ENCODE measurements at regions not wholly inside any gene's neighbourhood (a gene's known extent, or its start where the extent isn't known, plus 50 kb on each side); places are given as distances from the start of the nearest gene placed in this dataset.
"Not testable (repeated sequence)": the region's sequence is repeated elsewhere in the genome, so short reads cannot be mapped to it uniquely, and the experiment has no call there.

DNA sequence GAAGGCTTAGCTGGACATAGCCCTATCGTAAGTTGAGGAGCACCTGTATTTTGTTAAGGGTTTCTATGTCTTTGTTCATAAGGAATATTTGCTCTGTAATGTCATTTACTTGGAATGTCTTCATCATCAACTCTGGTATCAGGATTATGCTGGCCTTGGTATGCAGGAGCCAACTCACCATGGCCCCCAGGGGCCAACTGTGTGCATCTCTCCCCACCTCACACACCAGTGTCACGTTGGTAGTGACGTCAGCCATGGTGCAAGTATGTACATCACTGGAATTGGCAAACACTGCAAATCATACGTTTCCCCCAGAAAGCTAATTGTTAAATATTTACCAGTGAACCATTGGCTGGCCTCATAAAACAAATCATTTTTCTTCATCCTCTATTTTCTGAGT, 70.8 kb downstream of the YTHDF1 start:
- no peak for DNase-seq (ENCODE audit: low spot score)

- DNase-seq (ENCODE audit: low spot score), result no peak
These were observed 73.0 kb downstream of the YTHDF1 start for GRCh38 chr20:63142933-63143332.

DNA sequence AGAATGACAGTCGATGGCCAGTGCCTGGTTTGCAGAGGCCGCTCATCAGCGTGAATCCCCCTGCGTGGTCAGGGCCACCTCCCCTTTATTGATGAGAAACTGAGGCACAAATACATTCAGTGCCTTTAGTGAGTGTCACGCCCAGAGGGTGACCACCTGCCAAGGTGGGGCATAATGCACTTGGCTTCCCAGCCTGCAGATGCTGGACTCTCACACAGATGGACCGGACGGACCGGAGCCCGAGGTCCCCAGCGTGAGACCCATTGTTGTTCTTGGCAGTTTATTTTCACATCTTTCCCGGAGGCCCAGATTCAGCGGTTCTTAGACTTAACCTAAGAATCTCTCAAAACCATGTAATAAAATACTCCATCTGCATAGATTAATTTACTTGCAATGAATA, 74.4 kb downstream of the YTHDF1 start:
- no peak for DNase-seq (ENCODE audit: low spot score)

DNA sequence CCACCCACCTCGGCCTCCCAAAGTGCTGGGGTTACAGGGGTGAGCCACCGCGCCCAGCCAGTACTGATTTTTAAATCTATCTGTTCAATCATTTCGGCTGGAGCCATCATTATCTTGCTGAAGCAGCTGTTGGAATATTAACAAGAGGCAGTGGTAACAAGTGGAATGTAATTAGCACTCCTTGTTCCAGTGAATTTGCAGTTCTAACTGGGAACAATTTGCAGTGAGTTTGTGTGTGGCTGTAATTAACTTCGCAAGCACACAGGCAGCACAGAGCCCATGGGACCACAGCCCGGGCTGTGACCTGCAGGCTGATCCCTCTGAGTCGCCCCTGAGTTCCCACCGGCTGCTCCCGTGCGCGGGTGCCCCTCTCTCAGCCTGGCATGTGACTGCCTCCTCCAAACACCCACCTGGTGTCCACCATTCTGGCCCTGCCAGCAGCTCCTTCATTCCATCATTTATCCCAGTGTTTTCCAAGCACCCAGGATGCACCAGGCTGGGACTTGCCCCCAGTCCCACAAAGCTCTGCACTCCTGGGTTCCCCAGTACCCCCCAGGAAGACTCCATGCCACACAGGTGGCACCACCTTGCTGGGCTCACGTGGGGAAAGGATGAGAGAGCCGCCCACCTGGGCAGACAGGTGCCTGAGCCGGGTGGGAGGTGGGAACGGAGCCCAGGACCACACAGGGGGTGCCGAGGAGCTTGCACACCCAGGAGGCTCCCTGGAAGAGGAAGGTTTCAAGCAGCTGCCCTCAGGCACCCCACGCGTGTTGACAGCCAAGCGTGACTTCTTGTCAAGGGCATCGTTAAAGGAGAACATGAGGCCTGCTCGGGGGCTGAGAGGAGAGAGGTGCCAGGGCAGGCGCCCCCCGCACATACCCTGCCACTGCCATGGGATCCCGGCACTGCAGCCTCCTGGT, 75.2 kb downstream of the YTHDF1 start:
- DNase-seq (ENCODE audit: low spot score), result no peak

- no peak for DNase-seq (ENCODE audit: low spot score)
These were observed 76.1 kb downstream of the YTHDF1 start for GRCh38 chr20:63139837-63140236.

DNA sequence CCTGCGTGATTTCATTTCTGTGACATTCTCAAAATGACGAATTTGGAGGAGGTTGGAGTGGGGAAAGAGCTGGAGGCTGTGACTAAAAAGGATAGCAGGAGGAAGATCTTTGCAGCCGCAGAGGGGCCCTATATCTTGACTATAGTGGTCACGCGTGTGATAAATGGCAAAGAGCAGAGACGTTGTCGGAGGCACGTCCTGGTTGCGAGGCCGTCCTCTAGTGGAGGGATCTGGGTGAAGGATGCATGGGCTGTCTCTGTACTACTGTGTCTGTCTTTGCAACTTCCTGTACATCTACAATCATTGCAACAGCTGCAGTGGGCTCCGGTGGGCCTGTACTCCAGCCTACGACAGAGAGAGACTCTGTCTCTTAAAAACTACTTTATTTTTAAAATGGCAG, 76.6 kb downstream of the YTHDF1 start:
- DNase-seq (ENCODE audit: low spot score), result no peak

GRCh38 chr20:63138855-63139341, 77.0 kb downstream of the YTHDF1 start:
- peak; percentile 22 for DNase-seq (ENCODE audit: low spot score)

- no peak for DNase-seq (ENCODE audit: low spot score)
These were observed 78.0 kb downstream of the YTHDF1 start for GRCh38 chr20:63137851-63138415.

- DNase-seq (ENCODE audit: low spot score), result no peak
These were observed 79.6 kb downstream of the YTHDF1 start for GRCh38 chr20:63136296-63136695.

GRCh38 chr20:63135411-63135810, 80.5 kb downstream of the YTHDF1 start:
- no peak for DNase-seq (ENCODE audit: low spot score)

- not testable (repeated sequence) for DNase-seq (ENCODE audit: low spot score)
These were observed 81.1 kb downstream of the YTHDF1 start for GRCh38 chr20:63134711-63135361.

- no peak for DNase-seq (ENCODE audit: low spot score)
These were observed 81.7 kb downstream of the YTHDF1 start for GRCh38 chr20:63134201-63134612.

- DNase-seq (ENCODE audit: low spot score), result no peak
These were observed 82.3 kb downstream of the YTHDF1 start for GRCh38 chr20:63133481-63134091.

DNA sequence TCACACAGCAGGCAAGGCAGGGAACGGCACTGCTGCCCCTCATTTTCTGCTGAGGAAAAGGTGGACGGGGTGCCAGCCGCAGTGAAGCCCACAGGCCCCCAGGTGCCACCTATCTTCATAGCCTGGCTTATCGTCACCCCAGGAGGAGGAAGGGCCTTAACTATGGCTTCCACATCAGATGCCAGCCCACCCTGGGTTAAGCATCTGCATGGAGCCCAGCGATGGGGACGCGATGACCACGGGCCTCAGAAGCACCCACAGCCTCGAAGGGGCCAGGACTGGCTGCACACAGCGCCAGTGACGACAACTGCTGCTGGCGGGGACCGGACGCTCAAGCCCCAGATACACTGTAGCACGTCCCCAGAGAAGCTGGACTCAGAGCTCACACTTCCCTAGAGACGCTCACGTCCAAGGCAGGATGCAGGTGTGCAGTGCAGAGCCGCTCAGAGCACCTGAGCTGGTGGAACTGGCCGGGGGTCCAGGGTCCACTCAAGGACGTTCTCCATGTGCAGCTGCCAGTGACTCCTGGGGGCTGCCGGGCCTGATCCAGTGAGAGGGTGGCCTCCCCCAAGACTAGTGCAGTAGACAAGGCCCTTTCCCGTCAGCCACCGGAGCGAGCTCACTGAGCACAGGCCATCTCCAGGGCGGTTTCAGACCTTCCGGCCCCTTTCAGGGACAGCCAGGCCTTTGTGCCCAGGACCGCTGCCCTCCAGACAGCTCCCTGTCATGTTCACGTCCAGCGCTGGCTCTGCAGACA, 83.0 kb downstream of the YTHDF1 start:
- no peak for DNase-seq (ENCODE audit: low spot score)

DNA sequence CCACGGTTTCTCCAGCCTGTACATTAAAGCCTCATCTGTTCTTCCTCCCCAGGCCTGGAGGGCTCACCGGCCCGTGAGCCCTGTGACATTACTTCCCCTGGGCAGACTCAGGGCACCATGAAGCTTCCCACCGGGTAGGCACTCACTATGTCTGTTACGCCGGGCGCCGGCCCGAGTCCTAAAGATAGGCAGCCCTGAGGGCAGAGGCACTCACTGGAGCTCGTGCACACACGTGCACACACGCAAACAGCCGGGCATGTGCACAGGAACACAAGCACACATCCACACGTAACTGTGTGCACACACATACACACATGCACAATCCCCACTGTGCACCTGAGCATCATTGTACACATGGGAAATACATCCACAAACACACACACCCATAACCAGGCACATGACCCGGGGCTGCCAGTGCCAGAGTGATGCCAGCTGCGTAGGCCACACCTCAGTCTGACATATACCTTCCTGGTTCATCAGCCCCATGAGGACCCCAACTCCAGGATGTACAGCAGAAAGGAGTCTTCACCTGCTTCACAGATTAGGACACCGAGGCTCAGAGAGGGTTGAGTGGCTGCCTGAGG, 83.7 kb downstream of the YTHDF1 start:
- DNase-seq (ENCODE audit: low spot score), result no peak

DNA sequence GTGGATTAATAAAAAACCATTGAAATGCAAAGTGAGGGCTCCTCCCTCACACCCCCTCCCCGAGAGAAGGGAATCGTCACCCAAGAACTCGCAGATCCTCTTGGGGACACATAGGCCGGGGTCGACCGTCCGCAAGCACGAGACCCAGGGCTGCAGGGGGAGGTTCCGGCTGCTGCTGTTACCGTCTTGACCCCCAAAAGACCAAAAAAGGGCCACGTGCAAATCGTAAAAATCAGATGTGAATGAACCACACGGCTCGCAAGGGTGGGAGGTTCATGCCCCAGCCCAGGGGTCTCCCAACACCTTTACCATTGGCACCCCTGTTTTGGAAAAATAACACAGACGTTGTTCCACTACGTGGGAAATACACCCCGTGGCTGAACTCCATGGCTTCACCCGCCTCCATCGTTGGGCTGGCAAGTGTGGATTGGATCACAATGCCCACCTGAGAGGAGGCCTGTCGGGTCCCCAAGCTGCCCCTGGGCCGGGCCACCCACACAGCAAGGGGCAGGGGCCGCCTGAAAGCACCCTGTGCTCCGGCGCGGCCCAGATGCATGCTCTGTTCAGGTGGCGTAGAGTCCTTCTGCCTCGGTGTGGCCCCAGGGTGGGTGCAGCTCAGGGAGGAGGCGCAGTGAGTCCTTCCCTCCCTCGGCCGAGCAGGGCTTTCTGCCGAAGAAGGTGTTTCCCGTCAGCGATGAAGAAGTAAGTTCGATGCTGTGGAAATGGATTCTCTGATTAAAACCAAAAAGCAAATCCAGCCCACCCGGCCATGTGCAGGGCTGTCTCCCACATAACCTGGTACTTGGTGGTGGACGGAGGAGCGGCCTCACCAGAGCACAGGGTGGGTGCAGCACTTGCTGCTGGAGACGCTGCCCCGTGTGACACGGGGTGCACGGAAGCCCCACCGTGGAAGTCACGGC, 85.0 kb downstream of the YTHDF1 start:
- no peak for DNase-seq (ENCODE audit: low spot score)

GRCh38 chr20:63129991-63130657, 85.8 kb downstream of the YTHDF1 start:
- DNase-seq (ENCODE audit: low spot score), result no peak

DNA sequence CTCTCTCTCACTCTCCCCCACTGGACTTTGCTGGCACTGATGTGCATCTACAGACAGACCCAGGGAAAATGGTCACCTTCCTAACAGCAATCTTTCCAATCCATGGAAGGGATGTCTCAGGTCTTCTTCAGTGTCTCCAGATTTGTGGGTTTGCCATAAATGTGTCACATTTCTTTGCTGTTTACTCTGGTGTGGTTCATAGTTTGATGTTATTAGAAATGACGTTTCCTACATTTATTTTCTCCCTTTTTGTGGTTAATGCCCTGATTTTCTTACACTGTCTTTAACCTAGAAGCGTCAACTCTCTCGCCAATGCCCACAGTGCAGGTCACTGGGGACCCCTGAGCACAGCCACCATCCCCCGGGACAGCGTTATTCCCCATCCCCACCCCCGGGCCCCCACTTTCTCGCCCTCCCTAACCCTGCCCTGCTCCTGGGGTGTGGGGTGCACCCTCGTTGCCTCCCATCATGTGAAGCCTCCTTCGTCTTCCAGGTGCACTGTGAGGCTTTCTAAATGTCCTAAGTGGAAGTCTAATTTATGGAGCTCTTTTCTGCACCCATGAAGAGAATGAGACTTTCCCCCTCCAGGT, 86.5 kb downstream of the YTHDF1 start:
- DNase-seq (ENCODE audit: low spot score), result no peak

- DNase-seq (ENCODE audit: low spot score), result no peak
These were observed 87.0 kb downstream of the YTHDF1 start for GRCh38 chr20:63128956-63129355.
